GM12891 (cell line): ENCODE measurements at regions not wholly inside any gene's neighbourhood (a gene's known extent, or its start where the extent isn't known, plus 50 kb on each side); places are given as distances from the start of the nearest gene placed in this dataset.

ENCODE experiments used
- POU2F2 ChIP-seq: IDR thresholded peaks from 2 replicates; pipeline ENCODE4 v1.6.1; 2011; ENCODE audit warnings: low read depth, mild to moderate bottlenecking, control low read depth, low read length, moderate library complexity
- TAF1 ChIP-seq: IDR thresholded peaks from 2 replicates; pipeline ENCODE4 v1.6.1; 2011; ENCODE audit warnings: low read depth, low read length, control low read depth

GRCh38 chr6:156423075-156423474, 354.1 kb upstream of the ARID1B start:
- TF ChIP-seq TAF1 (no peak), POU2F2 (no peak)
